HCT116 (cell line): ENCODE measurements at regions not wholly inside any gene's neighbourhood (a gene's known extent, or its start where the extent isn't known, plus 50 kb on each side); places are given as distances from the start of the nearest gene placed in this dataset.

ENCODE experiments used
- ATAC-seq: fragments of 200-7000 bp; cut with Tn5 transposase; 2 replicates; pipeline ENCODE4 v1.9.1; 2020; ENCODE audit warnings: mild to moderate bottlenecking, moderate library complexity
- BruUV-seq: library from RNA; stranded (reverse); fragments of 400-500 nt; replicated peaks from 2 replicates; lab custom pipeline; 2021; lab: Mats Ljungman, UMichigan
- CTCF ChIA-PET: fragments of 300-600 bp; sonication (Branson Sonifier 250); formaldehyde crosslinking; loops from one replicate; lab custom pipeline; 2021; ENCODE audit warnings: antibody characterized with exemption; lab: Charles Lee
- POLR2A ChIA-PET: fragments of 300-600, 350-600 bp; sonication (Branson Sonifier 250); formaldehyde crosslinking; loops from one replicate; lab custom pipeline; 2021; ENCODE audit warnings: antibody characterized with exemption; lab: Charles Lee
- RAD21 ChIA-PET, 2 experiments: fragments of 300-600 bp; sonication (Branson Sonifier 250); formaldehyde crosslinking; loops; one replicate each; lab custom pipeline; 2023; ENCODE audit warnings: low total read pairs in 2 of 2; ENCODE audit not compliant: uncharacterized antibody in 2 of 2, unreplicated experiment in 2 of 2, low non-redundant PET in 1 of 2; lab: Charles Lee
- DNase-seq: peaks from one replicate; pipeline ENCODE4 v3.0.0-alpha.2; 2010; ENCODE audit warnings: low read depth, low spot score
- H2AFZ ChIP-seq: fragments of 200-600 bp; shearing (Covaris generic), sonication (generic); 2 replicates; pipeline ENCODE4 v1.6.1; 2017; ENCODE audit warnings: low read depth, mixed run types, mixed read lengths, antibody characterized with exemption, low read length; ENCODE audit not compliant: poor library complexity, severe bottlenecking
- H3K27ac ChIP-seq: 2 replicates; pipeline ENCODE4 v1.5.1; 2012; ENCODE audit warnings: low read depth, low read length
- H3K27me3 ChIP-seq: fragments of 200-600 bp; sonication (generic); 2 replicates; pipeline ENCODE4 v1.6.1; 2016; ENCODE audit warnings: mixed run types, low read length, mixed read lengths; ENCODE audit not compliant: insufficient read depth
- H3K36me3 ChIP-seq, 2 experiments: fragments of 200-500 bp in 1 of 2; fragments of 200-600 bp in 1 of 2; sonication (Bioruptor generic) in 1 of 2; sonication (generic) in 1 of 2; 2 replicates each; pipeline versions ENCODE4 v1.5.1 to v1.6.1; 2014 to 2016; ENCODE audit warnings: low read length in 2 of 2, inconsistent platforms in 1 of 2, mixed read lengths in 1 of 2, mixed run types in 1 of 2; ENCODE audit not compliant: insufficient read depth in 2 of 2, control insufficient read depth in 1 of 2
- H3K4me1 ChIP-seq, 2 experiments: fragments of 200-600 bp in 1 of 2; sonication (generic) in 1 of 2; 2 replicates each; pipeline versions ENCODE4 v1.5.1 to v1.6.1; 2012 to 2017; ENCODE audit warnings: low read length in 2 of 2, inconsistent platforms in 1 of 2, mild to moderate bottlenecking in 1 of 2, mixed read lengths in 1 of 2, mixed run types in 1 of 2, moderate library complexity in 1 of 2; ENCODE audit not compliant: insufficient read depth in 2 of 2, control insufficient read depth in 1 of 2
- H3K4me2 ChIP-seq: fragments of 200-600 bp; sonication (generic); 2 replicates; pipeline ENCODE4 v1.6.1; 2017; ENCODE audit warnings: mixed run types, low read length, mixed read lengths
- H3K4me3 ChIP-seq, 2 experiments: fragments of 200-600 bp in 1 of 2; sonication (generic) in 1 of 2; replicated peaks in 1 of 2; 2 replicates each; pipeline ENCODE4 v1.5.1; 2011 to 2016; ENCODE audit warnings: low read length in 2 of 2, control low read depth in 1 of 2, low read depth in 1 of 2, mild to moderate bottlenecking in 1 of 2, mixed read lengths in 1 of 2, mixed run types in 1 of 2
- H3K79me2 ChIP-seq: fragments of 200-600 bp; sonication (generic); 2 replicates; pipeline ENCODE4 v1.6.1; 2017; ENCODE audit warnings: mild to moderate bottlenecking, mixed run types, low read length, moderate library complexity, mixed read lengths; ENCODE audit not compliant: insufficient read depth
- H3K9ac ChIP-seq: fragments of 200-600 bp; sonication (generic); 2 replicates; pipeline ENCODE4 v1.6.1; 2016; ENCODE audit warnings: low read length, mixed read lengths
- H3K9me2 ChIP-seq: fragments of 200-600 bp; sonication (generic), shearing (Covaris generic); 2 replicates; pipeline ENCODE4 v1.6.1; 2017; ENCODE audit warnings: mixed run types, mild to moderate bottlenecking, moderate library complexity; ENCODE audit not compliant: insufficient read depth
- H3K9me3 ChIP-seq, 2 experiments: fragments of 200-500 bp in 1 of 2; fragments of 200-600 bp in 1 of 2; sonication (Bioruptor generic) in 1 of 2; sonication (generic) in 1 of 2; 2 replicates each; pipeline ENCODE4 v1.6.1; 2014 to 2017; ENCODE audit warnings: low read length in 2 of 2, mixed read lengths in 2 of 2, inconsistent platforms in 1 of 2, low read depth in 1 of 2, mild to moderate bottlenecking in 1 of 2, mixed run types in 1 of 2, moderate library complexity in 1 of 2; ENCODE audit not compliant: control insufficient read depth in 1 of 2, insufficient read depth in 1 of 2
- H4K20me1 ChIP-seq: fragments of 200-600 bp; sonication (generic), shearing (Covaris generic); 2 replicates; pipeline ENCODE4 v1.6.1; 2017; ENCODE audit warnings: mixed run types, mild to moderate bottlenecking, moderate library complexity; ENCODE audit not compliant: insufficient read depth
- CBX3 ChIP-seq: IDR thresholded peaks from 2 replicates; pipeline ENCODE4 v1.6.1; 2012; ENCODE audit warnings: low read depth
- CEBPB ChIP-seq: IDR thresholded peaks from 2 replicates; pipeline ENCODE4 v1.6.1; 2012; ENCODE audit warnings: low read depth
- EZH2 ChIP-seq: fragments of 200-600 bp; sonication (generic); IDR thresholded peaks from 2 replicates; pipeline ENCODE4 v1.6.1; 2017; ENCODE audit warnings: antibody characterized with exemption, mixed run types
- FOSL1 ChIP-seq: IDR thresholded peaks from 2 replicates; pipeline ENCODE4 v1.6.1; 2012; ENCODE audit warnings: low read depth
- JUND ChIP-seq: IDR thresholded peaks from 2 replicates; pipeline ENCODE4 v1.6.1; 2012
- MAX ChIP-seq: IDR thresholded peaks from 2 replicates; pipeline ENCODE4 v1.6.1; 2012
- POLR2A ChIP-seq: IDR thresholded peaks from 2 replicates; pipeline ENCODE4 v1.7.0; 2011; ENCODE audit warnings: borderline replicate concordance; ENCODE audit not compliant: insufficient read depth, insufficient read length; ENCODE audit errors: extremely low read depth
- POLR2AphosphoS5 ChIP-seq: IDR thresholded peaks from 2 replicates; pipeline ENCODE4 v1.6.1; 2011; ENCODE audit warnings: mild to moderate bottlenecking, low read depth, low read length, moderate library complexity
- RAD21 ChIP-seq: IDR thresholded peaks from 2 replicates; pipeline ENCODE4 v1.6.1; 2012; ENCODE audit warnings: low read depth, mild to moderate bottlenecking
- REST ChIP-seq: IDR thresholded peaks from 2 replicates; pipeline ENCODE4 v1.6.1; 2012; ENCODE audit warnings: low read depth
- SIN3A ChIP-seq: IDR thresholded peaks from 2 replicates; pipeline ENCODE4 v1.6.1; 2012; ENCODE audit warnings: low read depth
- SP1 ChIP-seq: IDR thresholded peaks from 2 replicates; pipeline ENCODE4 v1.6.1; 2012; ENCODE audit warnings: low read depth
- TCF7L2 ChIP-seq: IDR thresholded peaks from 2 replicates; pipeline ENCODE4 v1.7.0; 2011; ENCODE audit warnings: borderline replicate concordance, inconsistent platforms; ENCODE audit not compliant: insufficient read depth, insufficient read length; ENCODE audit errors: extremely low read depth
- YY1 ChIP-seq: IDR thresholded peaks from 2 replicates; pipeline ENCODE4 v1.6.1; 2011; ENCODE audit warnings: low read length, low read depth, moderate library complexity, mild to moderate bottlenecking; ENCODE audit not compliant: insufficient replicate concordance; ENCODE audit errors: extremely low read depth
- intact Hi-C: fragments of 100-400 bp; cut with micrococcal nuclease; formaldehyde crosslinking; loops from 2 replicates; pipeline ENCODE4 v1.10.0; 2022
- TF ChIP-seq, protein P1 (sequence below), 3 experiments: fragments of 200-600 bp in 1 of 3; sonication (generic) in 1 of 3; IDR thresholded peaks in 2 of 3; conservative IDR thresholded peaks in 1 of 3; 2 replicates each; pipeline ENCODE4 v1.5.1; 2012 to 2017; ENCODE audit warnings: low read depth in 2 of 3, low read length in 2 of 3, antibody characterized with exemption in 1 of 3, borderline replicate concordance in 1 of 3, control low read depth in 1 of 3, mild to moderate bottlenecking in 1 of 3, mixed read lengths in 1 of 3, mixed run types in 1 of 3, moderate library complexity in 1 of 3; ENCODE audit not compliant: insufficient read depth in 1 of 3

DNA sequence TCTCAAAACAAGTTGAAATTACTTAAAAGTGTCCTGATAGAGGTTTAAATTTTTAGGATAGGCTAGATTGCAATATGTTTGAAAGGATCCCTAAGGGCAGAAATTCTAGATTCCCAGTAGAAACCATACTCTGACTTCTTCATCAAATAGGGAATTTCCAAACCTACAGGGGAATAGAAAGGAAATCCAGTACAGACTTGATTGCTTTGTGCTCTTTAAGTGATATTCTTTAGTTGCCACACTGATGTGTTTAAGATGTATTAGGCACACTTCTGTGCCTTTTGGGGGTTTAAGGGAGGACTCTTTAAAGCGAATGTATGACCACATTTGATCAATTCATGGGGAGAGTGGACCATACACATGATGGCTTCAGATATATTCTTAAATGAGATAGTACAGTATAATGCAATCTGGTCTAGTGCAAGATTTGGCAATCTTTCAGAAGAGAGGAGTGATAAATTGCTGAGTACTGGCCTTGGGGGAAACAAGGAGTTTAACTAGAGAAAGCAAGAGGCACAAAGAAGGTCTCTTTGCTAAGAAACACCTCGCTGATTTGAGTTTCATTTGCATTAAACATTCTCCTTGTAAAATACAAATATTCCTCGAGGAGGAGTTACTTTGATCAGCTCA lies 268.8 kb upstream of the NR5A2 start:
- no TSS peak for BruUV-seq
- CTCF ChIA-PET, result no interaction called here
- TF ChIP-seq EZH2 (no peak), CBX3 (no peak; the same call in 1 of the 2 replicates), YY1 (no peak), MAX (no peak), CEBPB (peak; percentile 59), FOSL1 (no peak), RAD21 (peak; percentile 4), POLR2AphosphoS5 (no peak), SP1 (no peak), JUND (no peak), POLR2A (peak; percentile 33), REST (no peak), TCF7L2 (no peak), SIN3A (no peak)
- TF ChIP-seq, protein P1, sequence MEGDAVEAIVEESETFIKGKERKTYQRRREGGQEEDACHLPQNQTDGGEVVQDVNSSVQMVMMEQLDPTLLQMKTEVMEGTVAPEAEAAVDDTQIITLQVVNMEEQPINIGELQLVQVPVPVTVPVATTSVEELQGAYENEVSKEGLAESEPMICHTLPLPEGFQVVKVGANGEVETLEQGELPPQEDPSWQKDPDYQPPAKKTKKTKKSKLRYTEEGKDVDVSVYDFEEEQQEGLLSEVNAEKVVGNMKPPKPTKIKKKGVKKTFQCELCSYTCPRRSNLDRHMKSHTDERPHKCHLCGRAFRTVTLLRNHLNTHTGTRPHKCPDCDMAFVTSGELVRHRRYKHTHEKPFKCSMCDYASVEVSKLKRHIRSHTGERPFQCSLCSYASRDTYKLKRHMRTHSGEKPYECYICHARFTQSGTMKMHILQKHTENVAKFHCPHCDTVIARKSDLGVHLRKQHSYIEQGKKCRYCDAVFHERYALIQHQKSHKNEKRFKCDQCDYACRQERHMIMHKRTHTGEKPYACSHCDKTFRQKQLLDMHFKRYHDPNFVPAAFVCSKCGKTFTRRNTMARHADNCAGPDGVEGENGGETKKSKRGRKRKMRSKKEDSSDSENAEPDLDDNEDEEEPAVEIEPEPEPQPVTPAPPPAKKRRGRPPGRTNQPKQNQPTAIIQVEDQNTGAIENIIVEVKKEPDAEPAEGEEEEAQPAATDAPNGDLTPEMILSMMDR (IDR thresholded peaks at IDR 0.05 in 2 of 3, conservative IDR thresholded peaks at IDR 0.05 in 1 of 3; ENCODE audit: borderline replicate concordance in 1 of 3, insufficient read depth in 1 of 3, low read depth in 2 of 3, low read length in 2 of 3), result no peak
- Histone ChIP-seq H3K9me2 (no peaks in the 10 kb centered on the region), H3K9ac (peak overlapping the region; percentile 41), H3K4me1 (peaks cover 16 to 37% of the 10 kb centered on the region in 2 experiments), H3K27me3 (no peaks in the 10 kb centered on the region), H3K9me3 (no peaks in the 10 kb centered on the region), H3K4me3 (peak overlapping the region in 1 of 2 experiments; percentile 31; a peak in 2 of 4 replicates), H3K79me2 (no peaks in the 10 kb centered on the region), H3K4me2 (peak overlapping the region; percentile 69), H3K36me3 (no peaks in the 10 kb centered on the region), H2AFZ (peak overlapping the region; percentile 28), H4K20me1 (no peaks in the 10 kb centered on the region), H3K27ac (peak overlapping the region; percentile 84)
- peak; percentile 42 for DNase-seq
- ATAC-seq, result peak; percentile 59
- intact Hi-C loops, result no loop called here
- POLR2A ChIA-PET, result interaction anchor here (1.2 to 3.1 kb wide), 3 partner anchors 16 to 18 kb away, joined by 3 to 13 read pairs (median 5); no protein-coding TSS in a partner anchor
- RAD21 ChIA-PET, result no interaction called here
